Osteocyte (in vitro differentiated cells): ENCODE measurements at regions not wholly inside any gene's neighbourhood (a gene's known extent, or its start where the extent isn't known, plus 50 kb on each side); places are given as distances from the start of the nearest gene placed in this dataset.

Experiments
- DNase-seq: peaks from one replicate; pipeline ENCODE4 v3.0.0; 2021; ENCODE audit warnings: mixed read lengths; ENCODE audit not compliant: unreplicated experiment; ENCODE audit errors: extremely low spot score
- H3K27ac Mint-ChIP-seq: one replicate; pipeline ENCODE4 v1.8.0; 2021; ENCODE audit warnings: mild to moderate bottlenecking, mixed read lengths; ENCODE audit not compliant: unreplicated experiment
- H3K27me3 Mint-ChIP-seq: one replicate; pipeline ENCODE4 v1.8.0; 2021; ENCODE audit warnings: mixed read lengths; ENCODE audit not compliant: unreplicated experiment
- H3K36me3 Mint-ChIP-seq: one replicate; pipeline ENCODE4 v1.8.0; 2021; ENCODE audit warnings: mixed read lengths; ENCODE audit not compliant: unreplicated experiment
- H3K4me1 Mint-ChIP-seq: one replicate; pipeline ENCODE4 v1.8.0; 2021; ENCODE audit warnings: mixed read lengths; ENCODE audit not compliant: unreplicated experiment
- H3K4me3 Mint-ChIP-seq: one replicate; pipeline ENCODE4 v1.8.0; 2021; ENCODE audit warnings: mild to moderate bottlenecking, moderate library complexity, mixed read lengths; ENCODE audit not compliant: unreplicated experiment
- H3K9me3 Mint-ChIP-seq: one replicate; pipeline ENCODE4 v1.8.0; 2021; ENCODE audit warnings: mixed read lengths; ENCODE audit not compliant: unreplicated experiment
- TF ChIP-seq, protein P1 (sequence below): fragments of 200-600 bp; sonication (generic); IDR thresholded peaks from 2 replicates; pipeline ENCODE4 v1.5.0; 2021; ENCODE audit warnings: antibody characterized with exemption, mild to moderate bottlenecking, moderate library complexity

- H3K27me3 Mint-ChIP-seq: no peaks in the 10 kb centered on the region
- H3K4me1 Mint-ChIP-seq: peaks cover 43% of the 10 kb centered on the region
- H3K4me3 Mint-ChIP-seq: no peak overlapping the region
- TF ChIP-seq, protein P1, sequence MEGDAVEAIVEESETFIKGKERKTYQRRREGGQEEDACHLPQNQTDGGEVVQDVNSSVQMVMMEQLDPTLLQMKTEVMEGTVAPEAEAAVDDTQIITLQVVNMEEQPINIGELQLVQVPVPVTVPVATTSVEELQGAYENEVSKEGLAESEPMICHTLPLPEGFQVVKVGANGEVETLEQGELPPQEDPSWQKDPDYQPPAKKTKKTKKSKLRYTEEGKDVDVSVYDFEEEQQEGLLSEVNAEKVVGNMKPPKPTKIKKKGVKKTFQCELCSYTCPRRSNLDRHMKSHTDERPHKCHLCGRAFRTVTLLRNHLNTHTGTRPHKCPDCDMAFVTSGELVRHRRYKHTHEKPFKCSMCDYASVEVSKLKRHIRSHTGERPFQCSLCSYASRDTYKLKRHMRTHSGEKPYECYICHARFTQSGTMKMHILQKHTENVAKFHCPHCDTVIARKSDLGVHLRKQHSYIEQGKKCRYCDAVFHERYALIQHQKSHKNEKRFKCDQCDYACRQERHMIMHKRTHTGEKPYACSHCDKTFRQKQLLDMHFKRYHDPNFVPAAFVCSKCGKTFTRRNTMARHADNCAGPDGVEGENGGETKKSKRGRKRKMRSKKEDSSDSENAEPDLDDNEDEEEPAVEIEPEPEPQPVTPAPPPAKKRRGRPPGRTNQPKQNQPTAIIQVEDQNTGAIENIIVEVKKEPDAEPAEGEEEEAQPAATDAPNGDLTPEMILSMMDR: no peak
- H3K36me3 Mint-ChIP-seq: peaks cover 5% of the 10 kb centered on the region
- no peak for DNase-seq
- H3K9me3 Mint-ChIP-seq: peaks cover 24% of the 10 kb centered on the region
- H3K27ac Mint-ChIP-seq: peak overlapping the region; percentile 92
These were observed 198.1 kb downstream of the CSNK1G3 start for GRCh38 chr5:123710031-123710430.

- peak overlapping the region; percentile 92 for H3K27ac Mint-ChIP-seq
- H3K4me1 Mint-ChIP-seq: peaks cover 43% of the 10 kb centered on the region
- peaks cover 5% of the 10 kb centered on the region for H3K36me3 Mint-ChIP-seq
- TF ChIP-seq, protein P1: no peak
- peak overlapping the region; percentile 30 for H3K4me3 Mint-ChIP-seq
- H3K9me3 Mint-ChIP-seq: peaks cover 24% of the 10 kb centered on the region
- no peak for DNase-seq
- no peaks in the 10 kb centered on the region for H3K27me3 Mint-ChIP-seq
These were observed 197.4 kb downstream of the CSNK1G3 start for GRCh38 chr5:123709422-123709821.

DNA sequence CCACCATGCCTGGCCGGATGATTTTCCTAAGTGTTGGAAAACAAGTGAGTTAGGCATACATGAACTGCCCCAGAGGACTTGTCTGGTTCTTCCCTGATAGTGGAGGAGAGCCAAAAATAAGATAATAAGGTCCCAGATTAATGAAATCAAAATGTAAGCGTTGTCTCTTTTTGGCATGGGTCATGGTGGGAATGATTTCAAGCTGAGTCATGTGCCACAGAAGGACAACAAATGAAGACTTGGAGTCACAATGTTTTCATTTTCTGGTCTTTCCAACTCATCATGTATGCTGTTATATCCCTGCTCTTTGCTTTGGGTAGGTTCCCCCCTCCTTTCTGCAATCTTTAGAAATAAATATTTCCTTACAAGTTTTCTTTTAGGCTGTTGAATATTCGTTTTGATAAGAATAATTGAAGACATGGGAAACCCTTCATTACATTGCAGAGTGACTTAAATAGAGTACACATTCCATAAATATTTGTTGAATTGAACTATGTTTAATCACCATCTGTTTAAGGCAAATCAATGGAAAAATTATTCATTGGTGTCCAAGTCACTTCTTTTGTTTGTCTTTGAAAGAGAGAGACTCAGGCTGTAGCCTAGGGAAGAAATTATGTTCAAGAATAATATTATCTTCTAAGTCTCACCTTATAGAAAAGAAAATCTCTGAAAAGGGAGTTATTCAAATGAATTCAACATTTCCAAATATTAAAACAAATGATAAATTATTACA, 196.3 kb downstream of the CSNK1G3 start:
- Mint-ChIP-seq H3K4me1 (peaks cover 43% of the 10 kb centered on the region), H3K9me3 (peaks cover 20% of the 10 kb centered on the region), H3K27me3 (no peaks in the 10 kb centered on the region), H3K4me3 (no peak overlapping the region), H3K27ac (peak overlapping the region; percentile 92), H3K36me3 (peaks cover 3% of the 10 kb centered on the region)
- TF ChIP-seq, protein P1: no peak
- DNase-seq: no peak

- Mint-ChIP-seq H3K9me3 (peaks cover 14% of the 10 kb centered on the region), H3K4me3 (no peak overlapping the region), H3K27me3 (no peaks in the 10 kb centered on the region), H3K27ac (no peak overlapping the region), H3K4me1 (peaks cover 46% of the 10 kb centered on the region), H3K36me3 (no peaks in the 10 kb centered on the region)
- TF ChIP-seq, protein P1: no peak
- DNase-seq: no peak
These were observed 194.6 kb downstream of the CSNK1G3 start for GRCh38 chr5:123706531-123706930.

DNA sequence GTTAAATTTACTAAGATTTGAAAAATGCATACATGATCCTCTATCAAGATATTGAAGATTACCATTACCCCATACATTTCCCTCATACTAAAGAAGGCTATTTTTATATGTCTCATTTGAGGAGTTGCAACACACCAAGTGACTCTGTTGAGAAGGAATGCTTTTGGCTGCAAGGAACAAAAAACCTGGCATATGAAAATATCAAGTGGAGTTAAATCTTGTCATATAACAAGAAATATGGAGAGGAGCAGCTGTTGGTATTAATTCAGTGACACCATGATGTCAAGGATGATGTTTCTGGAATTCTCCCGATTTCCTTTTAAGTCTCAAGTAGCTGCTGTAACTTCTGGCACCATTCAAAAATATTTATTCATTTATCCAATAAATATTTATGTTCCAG, 193.8 kb downstream of the CSNK1G3 start:
- Mint-ChIP-seq H3K27ac (no peak overlapping the region), H3K36me3 (no peaks in the 10 kb centered on the region)
- DNase-seq: no peak

More for the DNA sequence above, 193.8 kb downstream of the CSNK1G3 start:
- TF ChIP-seq, protein P1: no peak
- Mint-ChIP-seq H3K27me3 (no peaks in the 10 kb centered on the region), H3K4me3 (no peak overlapping the region), H3K9me3 (peaks cover 14% of the 10 kb centered on the region), H3K4me1 (peaks cover 48% of the 10 kb centered on the region)
